ENCODE measurements at regions not wholly inside any gene's neighbourhood (a gene's known extent, or its start where the extent isn't known, plus 50 kb on each side); places are given as distances from the start of the nearest gene placed in this dataset.
A peak's percentile ranks its signal among the peaks of the same experiment; 100 is the strongest.

- no peak for TF ChIP-seq EZH2 (IDR thresholded peaks at IDR 0.05; ENCODE audit: borderline replicate concordance, low read depth, low read length, severe bottlenecking)
- peak; percentile 84 for TF ChIP-seq CTCF (IDR thresholded peaks at IDR 0.05; ENCODE audit: borderline replicate concordance, extremely low read depth, low read length, poor library complexity, severe bottlenecking)
- H3K4me2 ChIP-seq (ENCODE audit: insufficient read depth, low read length) = no peak overlapping the region
- H3K9ac ChIP-seq (ENCODE audit: low read depth, low read length) = no peak overlapping the region
- H3K4me3 ChIP-seq (ENCODE audit: low read depth in 1 of 2, low read length in 2 of 2) = no peak overlapping the region
- ATAC-seq (ENCODE audit: insufficient read depth, low read depth) = peak; percentile 90
- peak overlapping the region; percentile 45; the same call in 1 of the 2 replicates for H2AFZ ChIP-seq (ENCODE audit: low read depth, low read length)
- no peaks in the 10 kb centered on the region for H3K36me3 ChIP-seq (ENCODE audit: insufficient read depth, low read length)
- peak; percentile 59 for DNase-seq
- H3K27me3 ChIP-seq (ENCODE audit: insufficient read depth, low read length, poor library complexity) = no peaks in the 10 kb centered on the region
- no peaks in the 10 kb centered on the region for H3K4me1 ChIP-seq (ENCODE audit: insufficient read depth, low read length)
- H3K9me3 ChIP-seq (ENCODE audit: insufficient read depth, low read length, severe bottlenecking) = peaks cover 7% of the 10 kb centered on the region
- no peaks in the 10 kb centered on the region for H4K20me1 ChIP-seq (ENCODE audit: insufficient read depth, low read length)
- H3K79me2 ChIP-seq (ENCODE audit: insufficient read depth, low read length) = no peaks in the 10 kb centered on the region
- H3K27ac ChIP-seq (ENCODE audit: low read length) = no peak overlapping the region
Measured at GRCh38 chr4:53929955-53930798, 134.2 kb downstream of the CHIC2 start.

GRCh38 chr4:53929311-53929710, 135.1 kb downstream of the CHIC2 start:
- Histone ChIP-seq H3K36me3 (ENCODE audit: insufficient read depth, low read length) (no peaks in the 10 kb centered on the region), H3K27me3 (ENCODE audit: insufficient read depth, low read length, poor library complexity) (no peaks in the 10 kb centered on the region), H3K4me2 (ENCODE audit: insufficient read depth, low read length) (no peak overlapping the region), H3K4me3 (ENCODE audit: low read depth in 1 of 2, low read length in 2 of 2) (no peak overlapping the region), H3K9me3 (ENCODE audit: insufficient read depth, low read length, severe bottlenecking) (peaks cover 7% of the 10 kb centered on the region), H4K20me1 (ENCODE audit: insufficient read depth, low read length) (no peaks in the 10 kb centered on the region), H3K79me2 (ENCODE audit: insufficient read depth, low read length) (no peaks in the 10 kb centered on the region), H2AFZ (ENCODE audit: low read depth, low read length) (no peak overlapping the region), H3K4me1 (ENCODE audit: insufficient read depth, low read length) (no peaks in the 10 kb centered on the region), H3K27ac (ENCODE audit: low read length) (no peak overlapping the region), H3K9ac (ENCODE audit: low read depth, low read length) (no peak overlapping the region)
- DNase-seq (no peak), ATAC-seq (ENCODE audit: insufficient read depth, low read depth) (no peak)
- TF ChIP-seq CTCF (IDR thresholded peaks at IDR 0.05; ENCODE audit: borderline replicate concordance, extremely low read depth, low read length, poor library complexity, severe bottlenecking) (no peak), EZH2 (IDR thresholded peaks at IDR 0.05; ENCODE audit: borderline replicate concordance, low read depth, low read length, severe bottlenecking) (no peak)

- no peak for ATAC-seq (ENCODE audit: insufficient read depth, low read depth)
- no peak for DNase-seq
- Histone ChIP-seq H4K20me1 (ENCODE audit: insufficient read depth, low read length) (no peaks in the 10 kb centered on the region), H3K4me3 (ENCODE audit: low read depth in 1 of 2, low read length in 2 of 2) (no peak overlapping the region), H3K36me3 (ENCODE audit: insufficient read depth, low read length) (no peaks in the 10 kb centered on the region), H3K27ac (ENCODE audit: low read length) (no peak overlapping the region), H3K4me1 (ENCODE audit: insufficient read depth, low read length) (no peaks in the 10 kb centered on the region), H3K79me2 (ENCODE audit: insufficient read depth, low read length) (no peaks in the 10 kb centered on the region), H2AFZ (ENCODE audit: low read depth, low read length) (no peak overlapping the region), H3K9ac (ENCODE audit: low read depth, low read length) (no peak overlapping the region), H3K4me2 (ENCODE audit: insufficient read depth, low read length) (no peak overlapping the region), H3K9me3 (ENCODE audit: insufficient read depth, low read length, severe bottlenecking) (peaks cover 7% of the 10 kb centered on the region), H3K27me3 (ENCODE audit: insufficient read depth, low read length, poor library complexity) (no peaks in the 10 kb centered on the region)
- TF ChIP-seq EZH2 (IDR thresholded peaks at IDR 0.05; ENCODE audit: borderline replicate concordance, low read depth, low read length, severe bottlenecking) (no peak), CTCF (IDR thresholded peaks at IDR 0.05; ENCODE audit: borderline replicate concordance, extremely low read depth, low read length, poor library complexity, severe bottlenecking) (no peak)
Measured at GRCh38 chr4:53928825-53929224, 135.6 kb downstream of the CHIC2 start.
